DMS53 treated with DMSO at 0.1 percent for 48 hours (cell line): ENCODE measurements at regions not wholly inside any gene's neighbourhood (a gene's known extent, or its start where the extent isn't known, plus 50 kb on each side); places are given as distances from the start of the nearest gene placed in this dataset.

ENCODE experiments used
- DNase-seq: peaks from one replicate; lab custom pipeline; 2025; ENCODE audit not compliant: unreplicated experiment; lab: John Stamatoyannopoulos, UW

DNA sequence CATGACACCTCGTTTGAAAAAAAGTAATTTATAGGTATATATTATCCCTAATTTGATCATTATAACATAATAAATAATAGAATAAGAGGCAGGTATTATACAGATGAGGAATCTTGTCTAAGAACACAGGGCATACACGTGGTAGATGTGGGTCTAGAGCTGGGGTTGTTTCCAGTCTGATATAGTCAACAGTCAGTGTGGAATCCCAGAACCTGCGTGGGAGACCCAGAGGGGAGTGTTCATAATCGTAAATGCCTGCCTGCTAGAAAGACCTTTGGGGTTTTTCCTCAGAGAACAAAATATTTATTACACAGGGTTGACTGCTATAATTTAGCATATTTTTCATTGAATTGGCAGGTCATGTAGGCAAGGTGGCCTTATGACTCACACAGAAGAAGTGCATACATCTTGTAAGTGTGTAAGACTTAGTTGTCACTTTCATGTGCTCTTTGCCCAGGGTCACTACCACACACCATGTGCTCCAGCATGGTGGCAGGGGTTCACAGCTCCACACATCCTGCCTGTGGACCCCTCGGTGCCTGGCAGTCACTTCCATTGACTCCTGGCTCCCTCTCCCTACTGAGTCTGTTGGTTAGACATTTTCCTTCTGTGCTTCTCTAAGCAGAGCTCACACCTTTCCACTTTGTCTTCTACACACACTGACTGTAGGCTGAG, 94.9 kb upstream of the IKZF1 start:
- DNase-seq, result no peak

DNA sequence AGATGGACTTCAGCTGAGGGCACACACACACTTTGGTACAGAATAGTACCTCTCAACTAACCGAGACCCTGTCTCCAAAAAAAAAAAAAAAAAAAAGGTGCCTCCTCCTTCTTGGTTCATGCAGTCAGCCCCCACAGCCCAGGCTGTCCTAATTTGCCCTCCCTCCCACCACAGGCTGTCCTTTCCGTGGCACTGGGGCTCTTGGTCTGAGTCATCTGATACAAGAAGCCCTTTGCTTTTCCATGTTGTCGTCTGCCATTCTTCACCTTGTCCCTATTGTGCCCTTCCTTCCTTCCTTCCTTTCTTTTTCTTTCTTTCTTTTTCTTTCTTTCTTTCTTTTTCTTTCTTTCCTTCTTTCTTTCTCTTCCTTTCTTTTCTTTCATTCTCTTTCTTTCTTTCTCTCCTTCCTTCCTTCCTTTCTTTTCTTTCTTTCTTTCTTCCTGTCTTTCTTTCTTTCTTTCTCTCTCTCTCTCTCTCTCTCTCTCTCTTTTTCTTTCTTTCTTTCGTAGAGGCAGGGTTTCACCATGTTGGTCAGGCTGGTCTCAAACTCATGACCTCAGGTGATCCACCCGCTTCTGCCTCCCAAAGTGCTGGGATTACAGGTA, 96.0 kb upstream of the IKZF1 start:
- DNase-seq, result no peak

DNA sequence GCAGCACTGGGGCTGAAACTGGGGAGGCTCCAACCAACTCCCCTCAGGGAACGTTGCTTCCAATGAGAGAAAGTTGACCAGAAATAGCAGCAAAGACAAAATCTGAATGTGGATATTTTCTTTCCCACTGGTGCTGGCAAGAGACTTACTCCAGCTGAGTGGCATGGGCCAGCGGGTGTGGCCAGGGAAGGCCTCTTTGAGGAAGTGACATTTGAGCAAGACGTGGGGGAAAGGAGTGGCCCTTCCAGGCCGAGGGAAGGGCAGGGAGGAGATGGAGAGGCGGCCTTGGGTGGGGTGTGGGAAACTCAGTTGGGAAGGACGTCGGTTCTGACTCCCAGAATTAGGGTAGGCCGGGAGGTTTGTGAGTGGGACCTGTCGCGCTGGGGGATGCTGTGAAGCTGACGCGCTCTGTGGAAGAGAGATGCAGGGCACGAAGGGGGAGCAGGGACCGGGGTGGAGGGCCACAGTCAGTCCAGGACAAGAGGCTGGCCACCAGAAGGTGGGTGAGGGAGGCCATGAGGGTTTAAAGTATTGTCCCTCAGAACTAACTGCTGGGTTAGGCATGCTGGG, 96.7 kb upstream of the IKZF1 start:
- DNase-seq, result no peak

DNA sequence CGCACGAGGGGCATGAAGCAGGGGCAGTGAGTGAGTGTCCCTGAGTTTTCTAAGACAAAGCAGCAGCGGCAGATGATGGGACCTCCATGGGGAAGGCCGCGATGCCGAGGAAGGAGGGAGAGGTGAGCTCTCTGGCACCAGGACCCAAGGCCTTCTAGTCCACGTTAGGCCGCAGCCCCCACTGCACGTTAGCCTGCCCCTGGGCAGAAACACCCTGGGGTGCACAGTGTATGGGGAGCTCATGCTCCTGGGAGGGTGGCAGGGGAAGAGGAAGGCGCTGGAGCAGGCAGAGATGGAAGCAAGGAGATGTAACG, 97.3 kb upstream of the IKZF1 start:
- DNase-seq, result no peak

DNA sequence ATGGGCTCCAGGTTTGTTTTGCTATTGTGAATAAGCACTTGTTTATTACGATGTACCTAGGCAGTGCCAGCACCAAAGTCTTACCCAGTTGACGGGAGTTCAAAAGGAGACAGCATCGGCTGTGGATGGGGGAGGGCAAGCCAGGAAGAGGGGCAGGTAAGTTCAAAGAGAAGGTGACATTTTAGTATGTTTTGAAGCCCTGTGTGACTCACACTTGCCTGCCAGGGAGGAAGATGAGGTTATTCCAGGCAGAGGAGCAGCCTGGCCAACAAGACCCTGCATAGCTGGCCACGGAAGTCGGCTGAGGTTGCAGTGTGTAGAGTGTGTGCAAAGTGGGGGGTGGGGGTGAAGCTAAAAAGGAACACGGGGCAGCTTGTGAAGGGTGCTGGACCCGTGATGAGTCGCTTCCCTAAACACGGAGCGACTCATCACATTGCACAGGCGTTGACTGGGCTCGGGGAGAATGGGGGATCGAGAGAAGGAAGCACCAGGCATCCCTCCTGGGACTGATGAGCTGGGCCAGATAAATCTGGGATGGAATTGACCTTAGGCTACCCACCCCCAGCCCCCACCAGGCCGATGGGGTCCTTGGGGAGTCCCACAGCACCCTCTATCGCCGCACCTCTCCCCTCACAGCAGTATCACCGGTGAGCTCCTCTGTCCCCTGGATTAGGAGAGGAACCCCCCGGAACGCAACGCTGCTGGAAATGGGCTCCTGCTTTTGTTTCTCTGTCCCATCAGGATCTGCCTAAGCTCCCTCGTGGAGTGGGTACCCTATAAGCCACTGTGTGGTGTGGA, 97.9 kb upstream of the IKZF1 start:
- no peak for DNase-seq

DNA sequence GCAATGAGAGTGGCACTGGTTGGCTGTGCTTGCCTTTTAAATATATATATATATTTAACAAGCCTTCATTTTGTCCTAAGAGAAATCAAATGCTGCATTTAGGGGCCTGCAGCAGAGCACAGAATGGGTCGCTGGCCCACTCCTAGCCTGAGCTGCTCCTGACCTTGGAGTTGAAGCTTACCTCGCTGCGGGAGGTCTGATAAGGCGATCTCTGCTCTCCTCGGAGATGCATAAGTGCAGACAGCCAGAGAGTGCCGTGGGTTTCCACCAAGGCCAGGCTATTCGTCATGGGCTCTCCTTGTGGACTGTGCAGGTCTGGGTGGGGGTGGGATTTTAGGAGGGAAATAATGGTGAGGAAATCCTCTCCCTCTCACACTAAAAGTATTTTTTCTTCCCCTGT, 99.5 kb upstream of the IKZF1 start:
- DNase-seq, result no peak

DNA sequence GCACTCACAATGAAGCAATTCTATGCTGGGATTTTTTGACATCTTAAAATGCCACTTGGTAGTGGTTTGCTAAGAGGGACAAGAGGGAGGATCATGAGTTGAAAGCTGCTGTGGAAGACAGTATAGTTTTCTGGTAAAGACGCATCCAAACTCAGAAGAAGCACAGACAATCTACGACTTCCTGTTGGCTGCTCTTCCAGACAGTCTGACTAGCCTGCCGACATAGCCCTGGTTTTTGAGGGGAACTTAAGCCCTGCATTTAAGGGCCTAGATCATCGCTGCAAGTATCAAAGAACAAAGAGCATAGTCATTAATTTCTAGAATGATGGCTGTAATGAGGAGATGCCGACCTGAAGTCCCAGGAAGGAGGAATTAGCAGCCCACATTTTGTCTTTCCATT, 99.9 kb upstream of the IKZF1 start:
- no peak for DNase-seq

DNA sequence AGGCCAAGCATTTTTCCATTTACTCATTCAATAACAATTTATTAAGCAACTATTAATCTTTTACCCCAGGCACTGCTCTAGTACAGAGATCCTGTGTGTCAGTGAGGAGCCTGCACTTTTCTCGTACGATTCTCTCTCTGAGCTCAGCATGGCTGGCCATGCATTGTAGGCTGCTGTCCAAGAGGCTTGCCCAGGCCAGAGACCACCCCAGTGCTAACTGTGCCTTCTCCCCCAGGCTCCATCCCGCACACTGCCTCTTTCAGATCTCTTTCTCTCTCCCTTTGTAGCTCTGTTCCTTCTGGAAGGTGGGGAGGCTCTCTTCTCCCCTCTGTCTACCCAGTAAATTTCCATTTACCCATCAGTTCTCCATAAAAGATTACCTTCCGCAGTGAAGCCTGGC, 101.0 kb upstream of the IKZF1 start:
- no peak for DNase-seq

DNA sequence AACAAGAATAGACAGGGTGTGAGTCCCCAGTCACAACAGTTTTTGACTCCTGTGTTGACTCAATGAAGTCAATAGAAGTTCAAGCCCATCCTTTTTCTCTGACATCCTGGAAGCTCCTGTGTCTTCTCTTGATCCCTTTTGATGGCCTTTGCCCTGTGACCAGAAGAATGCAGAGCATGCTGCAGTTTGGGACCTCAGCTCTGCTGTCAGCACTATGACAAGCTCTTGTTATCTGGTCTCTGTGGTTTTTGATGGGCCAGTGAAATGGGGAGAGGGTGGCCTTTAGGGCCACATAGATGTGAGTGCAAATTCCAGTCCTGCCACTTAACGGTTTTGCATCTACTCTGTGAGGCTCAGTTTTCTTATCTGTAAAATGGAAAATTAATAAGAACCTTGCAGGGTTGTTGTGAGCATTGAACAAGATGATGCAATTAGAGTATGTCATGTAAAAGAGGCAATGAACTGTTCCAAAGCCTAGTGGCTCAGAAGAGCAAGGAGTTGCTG, 102.4 kb upstream of the IKZF1 start:
- no peak for DNase-seq

DNA sequence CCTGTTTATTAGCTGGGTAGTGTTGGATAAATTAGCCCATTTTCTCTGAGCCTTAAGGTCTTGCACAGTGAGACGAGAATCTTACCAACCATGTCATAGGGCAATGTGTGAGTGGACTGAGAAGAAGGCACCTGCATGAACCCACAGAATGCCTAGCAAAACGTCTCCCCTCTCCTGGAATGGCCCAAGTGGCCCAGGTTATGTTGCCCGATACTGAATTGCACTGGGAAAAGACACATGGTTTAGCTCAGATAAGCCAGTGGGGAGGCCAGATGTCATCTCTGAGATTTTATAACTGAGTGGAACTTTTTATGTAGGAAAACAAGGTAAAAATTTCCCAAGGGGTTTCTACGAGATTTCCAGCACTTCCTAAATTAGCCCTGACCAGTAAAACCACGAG, 104.7 kb upstream of the IKZF1 start:
- DNase-seq, result no peak

DNA sequence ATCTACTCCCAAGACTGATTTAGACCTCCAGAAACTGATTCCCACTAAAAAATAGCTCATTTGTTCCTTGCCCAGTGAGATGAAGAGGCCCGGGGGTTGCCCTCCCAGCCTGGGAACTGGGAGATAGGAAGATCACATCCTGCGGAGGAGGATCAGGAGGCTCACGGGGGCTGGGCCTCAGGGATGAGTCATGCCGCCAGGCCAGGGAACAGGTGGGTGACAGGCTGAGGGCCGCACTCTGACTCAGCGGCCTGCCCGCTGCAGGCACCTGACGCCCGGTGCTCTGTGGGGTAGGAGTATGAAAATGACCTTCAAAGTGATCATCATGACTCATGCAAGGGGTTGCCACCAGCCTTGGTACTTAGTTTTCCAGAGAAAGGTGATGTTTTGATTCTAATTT, 104.5 kb upstream of the ZPBP start:
- DNase-seq, result peak; percentile 94

DNA sequence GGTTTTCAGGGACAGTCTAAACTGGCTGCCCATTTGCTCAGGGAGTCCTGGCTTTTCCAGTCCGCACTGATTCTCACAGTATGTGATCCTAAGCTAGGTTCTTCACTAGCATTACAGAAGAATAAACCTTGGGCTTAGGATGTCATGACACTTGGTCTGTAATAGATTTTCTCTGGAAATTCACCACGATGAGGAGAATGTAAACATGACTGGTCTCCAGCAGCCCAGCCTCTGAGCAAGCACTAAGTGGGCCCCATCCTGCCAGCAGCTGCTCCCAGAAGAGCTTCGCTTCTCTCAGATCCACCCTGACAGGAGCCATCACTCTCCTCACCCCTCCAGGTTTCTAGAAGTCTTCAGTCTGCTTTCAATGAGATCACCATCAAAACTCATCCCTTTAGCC, 103.7 kb upstream of the ZPBP start:
- DNase-seq, result peak; percentile 57

DNA sequence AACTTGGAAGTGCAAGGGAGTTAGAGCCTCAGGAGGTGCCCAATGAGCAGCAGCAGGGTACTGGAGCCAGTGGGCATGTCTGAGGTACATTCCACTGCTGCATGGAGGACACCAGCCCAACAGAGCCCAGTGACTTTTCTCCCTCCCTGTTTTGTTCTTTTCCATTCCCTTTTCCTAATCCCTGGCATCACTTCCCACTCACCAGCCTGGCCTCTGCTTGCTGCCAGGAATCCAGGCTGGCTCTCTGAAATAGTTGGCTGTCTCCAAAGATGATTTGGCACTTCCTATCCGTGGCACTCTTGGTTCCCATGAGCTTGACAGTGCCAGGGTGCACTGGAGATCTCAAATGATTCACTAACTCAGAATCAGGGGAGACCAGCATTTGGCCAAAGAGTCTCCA, 97.7 kb upstream of the ZPBP start:
- DNase-seq, result no peak

DNA sequence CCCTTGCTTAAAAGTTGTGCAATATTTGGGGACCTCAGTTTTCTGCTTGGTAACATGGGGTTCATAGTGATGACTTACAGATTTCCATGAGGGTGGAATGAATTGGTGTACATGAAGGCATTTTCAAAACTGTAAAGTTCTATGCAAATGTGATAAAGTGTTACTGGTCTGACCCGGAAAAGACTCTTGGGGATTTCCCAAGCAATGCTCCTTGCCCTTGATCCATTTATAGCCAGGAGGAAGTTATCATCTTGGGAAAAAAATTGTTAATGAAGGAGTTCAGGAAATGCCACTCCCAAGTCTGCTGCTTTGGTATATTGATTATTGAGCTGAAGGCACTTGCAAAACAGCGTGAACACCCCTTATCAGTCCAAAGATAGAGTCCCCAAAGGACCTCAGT, 96.3 kb upstream of the ZPBP start:
- DNase-seq, result no peak

DNA sequence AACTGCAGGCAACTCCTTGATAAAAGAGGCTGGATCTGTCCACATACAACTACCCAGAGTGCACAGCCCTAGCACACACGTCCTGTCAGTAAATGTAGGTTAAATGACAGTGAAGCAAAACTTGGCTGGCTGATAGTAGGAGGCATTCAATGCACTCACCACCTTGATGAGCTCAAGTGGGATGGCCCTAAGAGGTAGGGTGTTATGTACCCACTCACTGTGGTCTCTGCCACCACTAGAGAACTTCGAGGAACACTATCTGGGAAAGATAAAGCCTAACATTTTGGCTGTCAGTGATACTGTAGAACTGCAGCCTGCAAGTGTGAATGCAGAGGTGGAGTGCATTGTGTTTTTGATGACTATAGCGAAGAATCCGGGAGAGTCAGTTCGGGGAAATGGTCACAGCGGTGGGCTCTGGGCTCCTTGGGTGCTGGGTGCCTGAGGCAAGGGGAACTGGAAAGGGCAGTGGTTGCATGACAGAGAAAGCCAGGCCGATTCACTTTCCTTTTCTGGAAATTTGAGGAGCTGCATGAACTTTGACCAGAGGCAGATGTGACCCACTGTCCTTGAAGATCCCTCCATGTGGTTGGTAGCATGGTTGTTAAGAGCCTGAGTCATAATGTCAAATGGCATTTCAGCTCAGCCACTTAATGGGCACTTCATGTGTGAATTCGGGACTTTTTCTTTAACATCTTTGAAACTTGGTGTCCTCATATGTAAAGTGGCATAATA, 93.1 kb upstream of the ZPBP start:
- DNase-seq, result peak; percentile 2

DNA sequence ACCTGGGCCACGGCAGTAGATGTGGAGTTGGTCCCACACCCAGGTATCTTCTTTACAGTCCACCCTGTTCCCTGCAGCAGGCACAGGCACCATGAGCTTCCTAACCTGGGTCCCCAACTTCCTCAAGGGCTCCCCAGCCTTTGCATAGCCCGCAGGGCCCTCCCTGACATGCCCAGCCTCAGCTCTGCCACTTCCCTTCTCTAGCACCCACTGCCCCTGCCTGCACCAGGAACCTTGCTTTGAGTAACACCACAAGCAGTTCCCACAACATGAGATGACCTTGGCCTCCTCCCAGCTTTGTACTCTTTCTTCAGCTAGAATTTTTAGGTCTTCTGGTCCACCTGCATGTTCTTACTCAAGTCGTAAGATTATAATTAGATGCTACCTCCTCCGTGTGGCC, 92.2 kb upstream of the ZPBP start:
- no peak for DNase-seq

DNA sequence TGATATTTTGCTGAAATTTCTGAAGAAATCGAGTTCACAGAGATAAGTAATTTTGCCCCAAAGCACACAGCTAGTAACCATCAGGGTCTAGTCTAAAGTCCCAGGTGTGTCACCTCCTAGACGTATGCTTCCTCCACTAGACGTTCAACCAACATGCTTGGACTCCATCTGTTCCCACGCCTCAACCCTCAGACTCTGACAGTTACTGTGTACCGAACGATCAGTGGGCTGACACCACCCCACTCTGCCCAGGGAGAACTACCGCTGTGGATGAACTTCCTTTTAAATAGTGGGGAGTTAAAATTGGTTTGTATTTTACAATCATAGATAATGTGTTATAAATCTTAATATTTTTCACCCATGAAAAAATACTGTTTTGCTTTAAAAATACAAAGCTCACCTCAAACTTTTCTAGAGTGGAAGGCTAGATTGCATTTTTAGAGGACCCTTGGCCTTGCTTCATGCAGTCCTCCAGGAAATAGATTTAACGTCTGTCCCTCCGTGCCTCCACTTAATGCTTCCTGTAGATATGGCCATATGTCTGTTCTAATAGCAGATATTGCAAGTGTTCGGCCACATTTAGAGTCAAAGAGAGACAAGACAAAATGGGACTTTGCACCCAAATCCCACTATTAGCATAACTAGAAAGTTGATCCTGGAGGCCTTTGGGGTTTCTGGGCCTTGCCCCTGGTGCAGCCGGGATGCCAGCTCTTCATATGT, 91.4 kb upstream of the ZPBP start:
- DNase-seq, result no peak

DNA sequence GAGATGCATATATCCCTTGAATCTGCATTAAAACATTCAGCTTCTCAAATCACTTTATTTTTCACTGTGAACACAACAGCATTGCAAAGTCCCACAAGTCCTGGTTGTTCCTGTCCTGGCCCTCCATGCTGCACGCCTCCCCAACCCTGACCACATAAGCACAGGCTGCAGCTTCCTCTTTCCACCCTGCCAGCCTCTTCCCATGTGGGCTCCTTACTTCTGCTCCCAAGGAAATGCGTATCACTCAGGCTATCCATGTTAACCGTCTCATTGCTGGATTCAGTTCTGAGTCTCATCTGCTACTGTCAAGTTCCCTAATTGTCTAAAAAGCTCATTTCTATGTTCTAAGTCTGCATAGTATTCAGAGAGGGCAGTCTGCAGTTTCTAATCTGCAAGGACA, 89.7 kb upstream of the ZPBP start:
- no peak for DNase-seq

DNA sequence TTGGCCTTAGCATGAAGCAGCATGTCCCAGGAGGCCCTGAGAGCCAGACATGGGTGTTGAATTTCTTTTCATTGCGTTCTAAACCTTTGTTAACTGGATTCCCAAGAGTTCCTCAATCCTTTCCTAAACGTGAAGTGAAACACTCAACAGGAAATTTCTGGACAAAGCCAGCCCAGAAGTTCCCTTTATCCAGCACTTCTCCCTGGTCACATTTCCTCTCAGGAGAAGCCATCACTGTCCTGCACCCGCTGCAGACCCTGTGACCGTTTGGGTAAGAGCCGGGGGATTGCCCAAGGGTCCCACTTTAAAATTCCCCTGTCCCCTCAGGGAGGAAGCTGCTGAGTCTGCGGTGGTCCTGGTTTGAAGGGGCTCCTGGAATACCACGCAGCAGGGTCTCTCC, 88.0 kb upstream of the ZPBP start:
- no peak for DNase-seq

DNA sequence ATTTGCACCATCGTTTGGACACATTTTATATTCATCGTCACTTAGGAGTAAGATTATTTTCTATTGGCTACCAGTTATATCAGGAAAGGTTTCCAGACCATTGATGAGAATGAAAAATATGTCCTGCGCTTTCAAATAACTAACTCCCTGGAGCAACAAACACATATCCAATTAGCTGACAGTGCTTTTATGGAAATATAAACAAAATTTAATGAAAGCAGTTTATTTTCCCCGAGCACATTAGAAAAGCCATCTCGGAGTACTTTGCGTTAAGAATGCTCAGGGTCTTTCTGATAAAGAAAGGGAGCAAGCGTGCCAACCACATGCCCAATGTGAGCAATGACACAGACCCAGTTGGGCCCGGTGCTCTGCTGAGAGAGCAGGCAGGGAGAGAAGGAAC, 85.1 kb upstream of the ZPBP start:
- DNase-seq, result no peak

DNA sequence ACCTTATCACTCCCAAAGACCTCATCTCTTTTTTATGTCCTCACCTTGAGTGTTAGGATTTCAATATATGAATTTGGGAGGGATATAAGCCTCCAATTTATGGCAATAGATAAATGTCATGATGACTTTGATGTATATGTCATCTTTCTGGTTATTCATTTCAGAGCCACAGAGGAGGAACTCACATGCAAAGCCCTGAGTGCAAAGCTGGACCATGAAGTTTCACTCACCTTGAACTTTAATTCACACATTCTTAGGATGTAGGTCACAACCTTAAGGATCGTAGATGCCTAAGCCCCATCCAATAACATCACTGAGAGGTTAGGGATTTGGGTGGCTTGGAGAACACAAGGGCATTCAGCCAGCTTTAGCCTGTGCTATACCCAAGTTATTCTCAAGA, 81.9 kb upstream of the ZPBP start:
- DNase-seq, result no peak
